GM12891 (cell line): ENCODE measurements at regions not wholly inside any gene's neighbourhood (a gene's known extent, or its start where the extent isn't known, plus 50 kb on each side); places are given as distances from the start of the nearest gene placed in this dataset.

Experiments
- PAX5 ChIP-seq: IDR thresholded peaks from 2 replicates; pipeline ENCODE4 v1.6.1; 2011; ENCODE audit warnings: low read length, moderate library complexity, mild to moderate bottlenecking; ENCODE audit not compliant: insufficient read depth, severe bottlenecking
- POLR2A ChIP-seq: IDR thresholded peaks from 2 replicates; pipeline ENCODE4 v1.6.1; 2011; ENCODE audit warnings: low read depth, low read length, control low read depth
- POLR2AphosphoS5 ChIP-seq: IDR thresholded peaks from 2 replicates; pipeline ENCODE4 v1.6.1; 2011; ENCODE audit warnings: low read depth, low read length, control low read depth
- POU2F2 ChIP-seq: IDR thresholded peaks from 2 replicates; pipeline ENCODE4 v1.6.1; 2011; ENCODE audit warnings: low read depth, mild to moderate bottlenecking, control low read depth, low read length, moderate library complexity
- SPI1 ChIP-seq: IDR thresholded peaks from 2 replicates; pipeline ENCODE4 v1.6.1; 2011; ENCODE audit warnings: low read depth, low read length, control low read depth
- TAF1 ChIP-seq: IDR thresholded peaks from 2 replicates; pipeline ENCODE4 v1.6.1; 2011; ENCODE audit warnings: low read depth, low read length, control low read depth

DNA sequence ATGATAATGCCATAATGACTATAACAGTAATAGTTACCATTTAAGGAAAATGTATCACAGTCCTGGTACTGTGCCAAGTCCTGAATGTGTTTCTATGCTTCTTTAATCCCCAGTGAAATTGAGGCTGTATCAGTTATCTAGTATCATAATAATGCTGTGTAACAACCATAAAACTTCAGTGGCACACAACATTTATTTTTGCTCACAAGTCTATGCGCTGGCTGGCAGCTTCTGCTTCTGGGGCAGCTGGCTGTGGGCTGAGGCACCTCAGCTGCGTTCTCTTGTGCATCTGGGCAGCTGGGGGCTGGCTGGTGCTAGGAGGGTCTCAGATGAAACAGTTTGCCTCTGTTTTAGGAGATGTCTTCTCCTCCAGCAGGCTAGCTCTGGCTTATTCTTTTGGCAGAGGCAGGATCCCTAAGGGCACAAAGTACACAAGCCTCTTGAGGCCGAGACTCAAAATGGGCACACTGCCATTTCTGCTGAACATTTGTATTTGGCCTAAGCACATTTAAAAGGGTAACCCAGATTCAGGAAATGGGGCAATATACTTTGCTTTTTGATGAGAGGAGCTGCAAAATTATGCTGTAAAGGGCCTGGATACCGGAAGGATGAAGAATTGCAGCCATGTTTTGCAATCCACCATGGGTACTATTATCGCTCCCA lies 62.6 kb upstream of the DHX15 start:
- TF ChIP-seq TAF1, result no peak
- TF ChIP-seq POLR2A, result no peak
- no peak for TF ChIP-seq POLR2AphosphoS5
- no peak for TF ChIP-seq PAX5
- TF ChIP-seq POU2F2, result no peak
- TF ChIP-seq SPI1, result no peak
